NCI-H2227 (cell line): ENCODE measurements at regions not wholly inside any gene's neighbourhood (a gene's known extent, or its start where the extent isn't known, plus 50 kb on each side); places are given as distances from the start of the nearest gene placed in this dataset.

Experiments used
- DNase-seq: peaks from one replicate; lab custom pipeline; 2025; ENCODE audit not compliant: unreplicated experiment; lab: John Stamatoyannopoulos, UW

DNA sequence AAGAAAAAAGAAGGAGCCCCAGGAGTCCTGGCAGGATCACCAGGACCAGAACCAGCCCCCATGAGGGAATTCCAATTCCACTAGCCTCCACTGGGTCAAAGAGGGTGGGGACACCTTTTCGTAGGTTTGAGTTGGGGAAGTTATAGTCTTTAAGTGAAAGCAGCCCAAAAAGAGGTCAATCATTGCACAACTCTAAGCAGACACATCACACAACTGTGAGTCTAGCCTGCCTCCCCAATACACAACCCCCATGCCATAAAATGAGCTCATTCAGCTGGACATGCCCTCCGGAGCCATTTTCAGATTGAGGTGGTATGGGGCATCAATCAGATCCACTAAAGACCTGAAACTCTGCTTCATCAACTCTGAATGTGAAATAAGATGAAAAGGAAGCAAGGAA lies 179.9 kb downstream of the NPHP4 start:
- no peak for DNase-seq

DNA sequence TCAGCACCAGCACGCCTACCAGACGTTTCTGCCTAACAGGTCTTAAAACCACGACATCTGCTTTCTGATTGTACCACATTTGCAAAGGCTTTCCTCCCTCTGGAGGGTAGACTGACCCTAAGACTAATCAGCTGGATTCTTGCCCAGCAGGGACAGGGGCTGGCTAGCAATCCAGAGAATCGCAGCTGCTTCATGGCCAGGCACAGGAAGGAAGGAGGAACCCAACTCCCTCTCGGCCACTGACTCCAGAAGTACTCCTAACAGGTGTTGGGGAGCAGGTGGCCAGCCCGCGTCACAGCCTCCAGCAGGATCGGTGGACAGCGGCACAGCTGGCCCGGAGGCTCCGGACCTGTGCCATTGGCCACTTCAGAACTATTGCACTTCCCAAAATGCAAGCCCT lies 180.8 kb downstream of the NPHP4 start:
- DNase-seq = peak; percentile 13

DNA sequence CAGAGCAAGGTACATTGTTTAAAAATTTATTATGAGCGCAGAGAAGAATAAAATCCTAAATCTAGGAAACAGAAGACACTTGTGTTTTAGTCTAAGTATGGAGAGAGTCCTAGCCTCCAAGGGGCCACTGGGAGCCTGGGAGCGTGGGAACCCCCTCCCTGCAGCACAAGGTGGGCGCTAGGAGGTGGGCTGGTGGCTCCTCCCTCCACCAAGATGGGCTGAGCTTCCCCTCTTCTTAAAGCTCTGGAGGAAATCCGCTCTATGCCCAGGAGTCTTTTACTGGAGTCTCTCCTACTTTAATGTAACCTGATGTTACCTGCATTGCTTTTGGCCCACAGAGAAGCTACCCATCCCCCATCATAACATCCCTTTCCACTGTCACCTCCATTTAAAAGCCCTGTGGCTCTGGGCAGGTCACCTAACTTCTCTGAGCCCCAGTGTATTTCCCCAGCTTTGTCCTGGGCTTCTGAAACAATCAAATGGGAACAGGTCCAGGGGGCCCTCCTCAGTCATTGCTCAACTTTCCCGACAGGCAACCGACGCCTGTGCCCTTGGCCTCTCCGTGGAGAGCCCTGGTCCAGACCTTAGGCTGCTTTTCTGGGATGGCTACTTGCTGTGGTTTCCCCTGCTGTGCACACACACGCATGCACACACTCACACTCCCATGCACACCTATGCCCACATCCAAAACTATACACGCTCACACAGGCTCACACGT lies 181.5 kb downstream of the NPHP4 start:
- DNase-seq = no peak

DNA sequence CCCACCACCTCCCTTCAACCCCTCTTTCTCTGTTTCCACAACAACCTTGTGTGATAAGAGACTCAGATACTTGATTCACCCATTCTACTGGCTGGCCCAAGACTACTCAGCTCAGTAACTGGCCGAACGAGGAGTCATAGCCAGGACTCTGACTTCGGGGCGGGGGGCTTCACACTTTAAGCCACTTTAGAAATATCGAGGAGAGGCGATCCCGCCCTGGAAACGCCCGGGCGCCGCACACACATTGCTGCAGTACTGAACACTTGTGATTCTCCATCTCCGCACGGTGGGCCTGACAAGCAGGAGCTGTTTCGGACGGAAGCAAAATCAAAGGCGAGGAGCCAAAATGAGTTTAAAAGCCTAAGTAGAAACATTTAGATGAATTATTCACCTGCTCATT lies 182.1 kb downstream of the NPHP4 start:
- no peak for DNase-seq

DNA sequence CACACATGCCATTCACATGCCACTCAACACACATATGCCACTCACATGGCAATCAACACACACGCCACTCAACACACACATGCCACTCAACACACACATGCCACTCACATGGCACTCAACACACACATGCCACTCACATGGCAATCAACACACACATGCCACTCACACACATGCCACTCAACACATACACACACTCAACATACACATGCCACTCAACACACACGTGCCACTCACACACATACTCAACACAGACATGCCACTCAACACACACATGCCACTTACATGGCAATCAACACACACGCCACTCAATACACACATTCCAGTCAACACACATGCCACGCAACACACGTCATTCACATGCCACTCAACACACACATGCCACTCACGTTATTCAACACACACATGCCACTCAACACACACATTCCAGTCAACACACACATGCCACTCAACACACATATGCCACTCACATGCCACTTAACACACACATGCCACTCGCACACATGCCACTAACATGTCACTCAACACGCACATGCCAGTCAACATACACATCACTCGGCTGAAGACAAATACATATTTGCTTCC lies 182.9 kb downstream of the NPHP4 start:
- DNase-seq = no peak

DNA sequence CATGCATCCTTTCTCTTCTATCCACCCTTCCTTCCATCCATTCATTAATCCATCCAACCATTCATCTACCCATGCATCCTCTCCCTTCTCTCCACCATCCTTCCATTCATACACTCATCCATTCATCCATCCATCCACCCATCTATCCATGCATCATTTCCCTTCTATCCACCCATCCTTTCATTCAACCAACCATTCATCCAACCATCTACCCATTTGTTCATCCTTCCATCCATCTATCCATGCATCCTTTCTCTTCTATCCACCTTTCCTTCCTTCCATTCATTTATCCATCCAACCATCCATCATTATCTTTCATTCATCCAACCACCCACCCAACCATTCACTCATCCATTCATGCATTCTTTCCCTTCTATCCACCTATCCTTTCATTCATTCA lies 188.4 kb downstream of the NPHP4 start:
- no peak for DNase-seq

DNA sequence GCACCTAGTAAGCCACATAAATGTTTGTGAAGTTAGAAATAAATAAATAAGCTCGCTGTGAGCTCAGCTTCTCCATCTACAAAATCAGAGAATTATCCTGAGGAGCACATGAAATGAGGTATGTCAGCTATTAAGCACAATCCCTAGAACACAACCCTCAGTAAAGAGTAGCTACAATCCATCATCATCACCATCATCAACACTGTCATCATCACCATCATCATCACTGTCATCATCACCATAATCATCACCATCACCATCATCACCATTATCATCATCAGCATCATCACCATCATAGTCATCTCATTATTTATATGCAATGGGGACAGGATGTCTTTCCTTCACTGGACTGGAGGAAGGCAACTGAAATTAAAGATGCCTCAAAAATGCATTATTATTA lies 189.6 kb downstream of the NPHP4 start:
- DNase-seq = no peak

DNA sequence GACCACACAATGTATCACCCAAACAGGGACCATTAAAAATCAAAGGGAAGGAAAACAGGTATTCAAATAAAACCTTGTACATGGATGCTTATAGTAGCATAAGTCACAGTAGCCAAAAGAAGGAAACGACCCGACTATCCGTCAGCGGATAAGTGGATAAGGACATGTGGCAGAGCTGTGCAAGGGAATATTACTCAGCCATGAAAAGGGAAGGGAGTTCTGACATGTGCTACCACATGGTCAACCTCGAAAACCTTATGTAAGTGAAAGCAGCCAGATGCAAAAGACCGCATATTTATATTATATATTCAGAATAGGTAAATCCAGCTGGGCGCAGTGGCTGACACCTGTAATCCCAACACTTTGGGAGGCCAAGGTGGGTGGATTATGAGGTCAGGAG lies 193.3 kb downstream of the NPHP4 start:
- DNase-seq = no peak

DNA sequence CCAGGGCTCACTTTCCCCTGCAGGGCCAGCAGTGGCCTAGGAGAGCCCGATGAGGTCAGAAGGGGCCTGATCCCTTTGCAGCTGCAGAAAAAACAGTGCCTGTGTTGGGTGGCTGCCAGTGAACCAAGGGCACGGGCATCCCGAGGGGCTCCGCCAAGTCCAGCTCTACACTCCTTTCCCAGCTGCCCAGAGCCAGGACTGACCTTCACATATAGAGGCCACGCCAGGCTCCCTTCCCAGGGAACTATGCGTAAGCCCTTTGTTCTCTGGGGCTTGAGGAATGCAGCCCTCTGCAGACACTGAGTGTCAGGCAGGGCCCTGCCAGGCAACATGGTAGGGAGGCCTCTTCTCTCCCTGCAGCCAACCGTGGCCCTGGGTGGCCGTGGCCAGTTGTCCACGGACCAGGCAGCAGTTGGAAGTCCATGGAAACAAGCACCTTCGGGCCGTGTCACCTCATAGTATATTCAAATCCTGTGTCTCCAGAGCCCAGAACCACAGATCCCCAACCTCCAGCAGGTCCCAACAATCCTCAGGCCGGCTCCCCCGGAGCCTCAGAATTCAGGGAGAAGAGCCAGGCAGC lies 194.0 kb downstream of the NPHP4 start:
- no peak for DNase-seq

DNA sequence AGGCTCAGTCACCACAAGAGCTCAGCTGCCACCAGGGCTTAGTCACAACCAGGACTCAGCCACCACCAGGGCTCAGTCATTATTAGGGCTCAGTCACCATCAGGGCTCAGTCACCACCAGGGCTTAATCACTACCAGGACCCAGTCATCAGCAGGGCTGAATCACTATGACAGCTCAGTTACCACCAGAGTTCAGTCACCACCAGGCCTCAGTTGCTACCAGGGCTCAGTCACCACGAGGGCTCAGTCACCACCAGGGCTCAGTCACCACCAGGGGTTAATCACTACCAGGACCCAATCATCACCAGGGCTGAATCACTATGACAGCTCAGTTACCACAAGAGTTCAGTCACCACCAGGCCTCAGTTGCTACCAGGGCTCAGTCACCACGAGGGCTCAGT lies 196.2 kb downstream of the NPHP4 start:
- no peak for DNase-seq

DNA sequence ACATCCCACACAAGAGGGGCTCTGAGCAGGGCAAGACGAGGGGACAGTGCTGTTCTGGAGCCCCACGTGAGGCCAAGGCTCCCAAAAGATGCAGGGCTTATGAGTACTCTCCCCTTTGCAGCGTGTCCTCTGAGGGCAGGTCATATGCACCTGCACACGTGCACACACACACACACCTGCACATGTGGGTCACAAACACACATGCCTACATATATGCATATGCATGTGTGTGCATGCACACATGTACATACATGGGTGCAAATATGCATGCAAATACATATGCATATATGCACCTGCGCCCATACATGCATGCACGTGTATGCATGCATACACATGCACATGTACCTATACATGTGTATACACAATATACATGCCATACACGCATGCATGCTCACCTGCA lies 197.9 kb downstream of the NPHP4 start:
- no peak for DNase-seq

DNA sequence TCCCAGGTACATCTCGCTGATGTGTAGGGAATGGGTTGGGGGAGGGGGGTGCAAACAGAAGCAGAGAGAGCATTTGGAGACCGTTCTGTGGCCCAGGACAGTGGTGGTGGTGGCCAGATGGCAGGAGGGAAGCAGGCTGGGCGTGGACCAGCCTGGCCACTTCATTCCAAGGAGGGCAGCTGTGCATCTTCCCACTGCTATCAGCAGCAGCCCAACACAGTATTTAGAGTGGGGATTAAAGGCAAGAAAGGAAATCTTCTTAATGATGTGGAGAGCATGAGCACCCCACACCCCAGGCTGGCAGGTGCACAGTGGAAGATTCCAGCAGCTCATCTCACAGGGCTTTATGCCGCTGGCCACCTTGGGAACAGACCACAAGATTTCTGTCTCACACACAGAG lies 198.7 kb downstream of the NPHP4 start:
- DNase-seq = no peak

DNA sequence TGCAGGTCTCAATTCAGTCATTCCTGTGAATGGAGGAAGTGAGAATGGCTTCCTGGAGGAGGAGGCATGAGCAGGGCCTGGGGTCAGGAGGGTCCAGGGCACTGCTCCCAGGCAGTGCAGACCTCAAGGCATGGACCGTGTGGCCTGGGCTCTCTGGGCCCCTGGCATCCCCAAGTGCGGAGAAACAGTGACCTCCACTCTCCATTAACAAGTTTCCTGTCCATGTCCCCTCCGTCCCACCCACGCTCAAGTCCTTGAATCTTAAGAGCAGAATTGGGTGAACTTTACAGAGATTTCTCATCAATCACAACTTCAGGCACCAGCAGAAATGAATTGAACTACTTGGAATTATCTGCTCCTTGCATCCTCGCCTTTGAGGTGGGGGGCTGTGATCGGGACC lies 211.1 kb downstream of the NPHP4 start:
- DNase-seq = no peak

DNA sequence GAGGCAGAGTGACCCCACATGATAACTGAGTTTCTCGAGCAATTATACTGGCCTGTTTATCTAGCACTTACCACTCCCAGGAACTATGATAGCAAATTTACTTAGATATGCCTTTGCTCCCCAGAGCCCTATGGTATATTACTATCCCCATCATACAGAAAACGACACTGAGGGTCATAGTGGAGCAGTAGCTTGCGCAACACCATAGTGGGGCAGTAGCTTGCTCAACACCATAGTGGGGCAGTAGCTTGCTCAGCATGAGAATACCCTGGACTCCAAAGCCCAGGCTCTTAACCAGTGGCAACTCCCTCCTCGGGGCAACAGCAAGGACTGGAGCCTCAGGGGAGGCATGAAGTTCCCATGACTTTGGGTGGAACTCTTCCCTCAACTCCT lies 211.9 kb downstream of the NPHP4 start:
- no peak for DNase-seq

DNA sequence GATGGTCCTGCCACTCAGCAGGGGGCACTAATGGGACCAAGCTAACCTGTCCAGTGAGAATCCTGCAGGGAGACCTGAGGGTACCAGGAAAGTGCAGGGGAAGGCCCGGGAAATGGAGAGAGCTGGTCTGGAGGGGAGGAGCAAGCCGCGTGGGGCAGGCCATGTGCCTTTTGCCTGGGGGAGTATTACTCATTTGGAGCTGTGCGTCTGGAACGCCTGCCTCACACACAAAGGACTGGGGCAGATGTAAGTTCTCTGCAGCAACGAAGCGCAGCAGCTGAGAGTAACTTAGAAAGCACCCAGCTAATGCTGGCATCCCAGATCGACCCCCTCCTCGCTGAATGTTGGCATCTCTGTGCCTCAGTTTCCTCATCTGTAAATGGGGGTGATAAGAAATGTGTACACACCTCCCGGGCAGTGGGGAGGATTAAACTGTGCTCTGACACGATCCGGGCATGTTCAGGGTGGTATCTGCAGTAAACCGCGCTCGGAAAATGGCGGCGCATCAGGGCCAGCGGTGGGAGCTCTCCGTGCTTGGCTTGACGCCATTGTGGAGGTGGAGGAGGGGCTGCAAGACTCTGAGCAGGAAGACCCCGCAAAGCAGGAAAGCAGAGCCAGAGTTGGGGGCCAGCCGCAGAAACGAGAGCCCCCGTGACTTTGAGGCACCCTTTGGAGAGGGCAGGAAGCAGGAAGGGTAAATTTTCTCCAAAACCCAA lies 212.5 kb downstream of the NPHP4 start:
- no peak for DNase-seq

DNA sequence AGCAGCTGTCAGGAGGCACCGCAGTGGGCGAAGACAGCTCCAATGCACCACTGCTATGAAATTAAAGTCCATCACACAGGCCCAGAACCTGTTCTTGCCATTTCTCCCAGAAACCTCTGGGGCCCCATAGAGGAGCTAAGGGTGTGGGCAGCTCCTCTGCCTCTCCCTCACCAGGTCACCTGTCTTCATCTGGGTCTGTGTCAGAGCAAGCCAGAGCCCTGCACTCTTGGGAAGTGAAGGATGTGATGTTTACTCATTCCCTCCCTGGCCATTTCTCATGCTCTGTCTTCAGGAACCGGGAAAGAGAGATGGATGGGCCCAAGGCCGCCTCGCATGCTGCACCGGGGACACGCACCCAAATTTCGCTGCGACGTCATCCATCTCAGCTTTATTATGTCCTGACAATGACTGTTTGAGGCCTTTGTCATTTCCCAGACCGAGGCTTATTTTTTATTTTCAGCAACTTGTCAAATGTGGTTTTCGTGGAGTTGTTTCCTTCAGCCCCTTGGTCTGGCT lies 216.1 kb downstream of the NPHP4 start:
- DNase-seq = no peak

DNA sequence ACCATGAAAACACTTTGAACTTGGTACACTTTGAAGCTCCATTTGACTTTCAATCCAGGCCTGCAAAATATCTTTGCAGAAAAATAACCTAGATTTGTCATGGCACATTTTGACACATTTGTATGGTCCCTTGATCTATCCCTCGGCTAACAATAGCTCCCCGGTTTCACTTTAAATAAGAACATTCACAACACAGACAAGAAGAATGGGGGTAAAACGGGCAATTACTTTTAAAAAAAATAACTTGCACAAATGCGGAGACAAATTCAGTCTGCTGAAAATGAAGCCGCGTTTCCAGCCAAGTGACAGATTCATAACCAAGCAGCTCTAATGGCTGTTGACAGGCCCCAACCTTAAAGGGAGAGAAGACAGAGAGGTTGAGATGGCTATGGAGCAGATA lies 218.2 kb downstream of the NPHP4 start:
- no peak for DNase-seq

DNA sequence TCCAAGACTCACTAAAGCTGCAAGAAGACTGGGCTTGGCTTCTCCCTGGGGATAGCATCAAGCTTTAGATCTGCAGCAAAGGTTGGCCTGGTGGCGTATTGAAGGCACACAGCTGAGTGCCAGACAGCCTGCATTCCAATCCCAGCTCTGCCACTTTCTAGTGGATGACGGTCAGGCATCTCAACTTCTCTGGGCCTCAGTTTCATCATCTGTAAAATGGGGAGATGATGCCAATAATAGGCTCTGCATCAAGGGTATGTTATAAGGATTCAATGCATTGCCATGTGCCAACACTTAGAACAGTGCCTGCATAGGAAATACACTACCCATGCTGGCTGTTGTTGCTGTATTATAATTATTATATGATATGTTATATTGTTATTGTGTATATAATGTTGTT lies 220.4 kb downstream of the NPHP4 start:
- DNase-seq = no peak

DNA sequence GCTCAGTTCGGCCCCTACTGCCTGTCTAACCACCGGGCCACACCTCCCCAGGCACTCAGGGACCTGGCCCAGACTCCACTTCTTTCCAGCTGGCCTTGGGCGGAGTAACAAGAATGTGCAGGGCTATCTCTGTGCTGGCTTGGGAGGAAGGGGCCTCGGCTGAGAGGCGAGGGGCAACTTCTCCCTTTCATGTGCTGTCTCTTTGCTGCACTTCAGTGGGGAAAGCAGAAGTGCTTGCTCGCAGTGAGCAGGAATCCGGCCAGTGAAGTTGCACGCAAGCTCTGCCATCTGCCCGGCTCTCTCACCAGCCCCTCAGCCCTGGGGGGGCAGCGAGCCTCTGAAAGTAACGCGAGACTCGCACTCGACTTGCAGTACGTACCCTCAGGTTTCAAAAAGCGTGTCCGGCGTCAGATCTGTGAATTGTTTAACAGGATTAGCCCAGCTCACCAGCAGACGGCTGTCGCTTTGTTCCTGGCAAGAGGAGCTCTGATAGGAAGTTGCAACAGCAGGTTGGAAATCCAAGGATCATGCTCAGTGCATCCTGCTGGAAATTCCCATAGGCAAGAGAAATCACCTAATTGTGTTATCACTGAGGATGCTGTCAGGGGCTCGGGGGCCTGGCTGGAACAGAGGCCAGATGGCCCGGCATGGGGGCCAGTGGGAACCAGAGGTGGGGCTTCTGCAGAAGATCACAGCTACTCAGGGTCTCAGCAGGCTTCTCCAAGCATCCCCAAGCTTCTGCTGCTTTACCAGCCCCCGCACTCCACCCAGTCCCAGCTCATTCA lies 221.1 kb downstream of the NPHP4 start:
- DNase-seq = peak; percentile 40

DNA sequence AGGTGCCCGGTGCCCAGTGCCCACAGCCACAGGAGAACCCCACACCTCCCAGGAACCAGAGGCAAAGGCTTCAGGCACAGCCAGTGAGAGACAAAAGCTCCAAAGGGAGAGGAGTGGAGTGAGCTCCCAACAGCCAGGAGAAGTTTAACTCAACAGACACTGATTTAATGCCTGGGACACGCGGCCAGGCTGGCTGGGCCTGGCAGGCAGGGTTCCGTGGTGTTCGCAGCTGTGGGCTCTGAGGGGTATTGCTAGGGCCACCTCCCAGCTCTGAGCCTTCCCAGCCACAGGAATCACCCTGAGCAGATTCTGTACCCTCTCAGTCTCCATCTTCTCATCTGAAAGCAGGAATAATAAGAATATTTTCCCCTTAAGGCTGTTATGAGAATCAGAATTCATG lies 222.5 kb downstream of the NPHP4 start:
- DNase-seq = no peak

DNA sequence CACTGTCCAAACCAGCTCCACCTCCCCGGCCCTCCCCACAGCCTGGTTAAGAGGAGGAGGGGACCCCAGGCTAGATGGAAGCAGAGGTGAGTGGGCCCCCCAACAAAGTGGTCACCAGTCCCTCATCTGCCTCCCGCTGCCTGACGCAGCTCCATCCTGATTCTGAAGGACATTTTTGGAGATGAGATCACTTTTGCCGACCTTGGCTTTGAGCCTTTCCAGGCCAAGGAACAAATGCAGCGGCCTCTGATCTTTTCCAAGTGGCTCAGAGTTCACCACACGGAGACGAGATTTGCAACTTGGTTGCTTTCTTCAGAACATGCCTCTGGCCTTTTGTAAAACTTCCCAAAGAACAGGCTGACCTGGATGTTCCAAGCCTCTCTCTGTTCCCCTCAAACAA lies 223.1 kb downstream of the NPHP4 start:
- DNase-seq = no peak
